ENCODE measurements at regions not wholly inside any gene's neighbourhood (a gene's known extent, or its start where the extent isn't known, plus 50 kb on each side); places are given as distances from the start of the nearest gene placed in this dataset.

DNA sequence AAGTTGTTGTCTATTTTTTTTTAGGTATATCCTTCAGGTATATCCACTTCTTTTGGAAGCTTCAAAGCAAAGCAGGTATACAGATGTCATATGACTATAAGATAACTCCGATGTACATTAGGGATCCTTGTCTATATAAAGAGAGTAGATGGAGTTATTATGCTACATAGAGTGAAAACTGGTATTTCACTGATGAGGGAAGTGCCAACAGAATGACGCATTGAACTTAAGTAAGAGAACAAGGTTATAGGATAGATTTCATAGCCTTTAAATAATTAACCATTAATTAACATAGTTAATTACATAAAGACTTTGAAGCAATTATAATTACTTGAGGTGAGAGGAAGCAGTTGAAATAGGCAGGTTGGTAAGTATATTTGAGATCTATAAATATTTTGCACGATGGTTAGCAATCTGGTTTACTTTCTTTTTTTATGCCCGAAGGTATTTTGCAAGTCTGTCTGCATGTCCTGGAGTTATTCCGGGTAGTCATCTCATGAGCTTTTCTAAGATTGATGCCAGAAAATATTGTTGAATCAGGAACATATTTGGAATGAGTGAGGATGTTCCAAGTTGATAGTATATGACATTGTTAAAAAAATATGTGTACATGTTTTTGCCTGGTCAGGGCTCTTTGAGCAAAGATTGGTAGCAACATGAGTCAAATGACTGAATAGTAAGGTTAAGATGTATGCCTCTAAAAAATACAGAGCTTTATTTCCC, 299.5 kb upstream of the KCNMB2 start:
- in situ Hi-C loops (cut with HindIII; ENCODE audit: low pct_unique_long_range_greater_than_20kb, low sequenced_read_pairs) = no loop called here
- DNase-seq (ENCODE audit: low read depth) = no peak

DNA sequence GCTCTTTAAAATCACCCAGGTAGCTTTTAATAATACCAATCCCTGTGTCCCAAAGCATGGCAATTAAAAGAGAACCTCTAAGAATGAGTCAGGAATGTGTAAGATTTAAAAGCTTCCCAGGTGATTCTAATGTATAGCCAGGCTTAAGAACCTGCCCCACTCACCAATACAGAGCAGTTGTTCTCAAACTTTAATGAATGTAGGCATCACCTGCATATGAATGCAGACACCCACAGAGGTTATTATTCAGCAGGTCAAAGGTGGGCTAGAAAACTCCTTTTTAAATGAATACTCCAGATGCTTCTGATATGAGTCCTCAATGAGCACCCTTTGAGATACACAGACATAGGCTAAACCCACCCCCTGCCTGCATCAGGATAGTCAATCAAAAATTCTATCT, 298.1 kb upstream of the KCNMB2 start:
- DNase-seq (ENCODE audit: low read depth) = no peak
- in situ Hi-C loops (cut with HindIII; ENCODE audit: low pct_unique_long_range_greater_than_20kb, low sequenced_read_pairs) = no loop called here

- in situ Hi-C loops (cut with HindIII; ENCODE audit: low pct_unique_long_range_greater_than_20kb, low sequenced_read_pairs) = no loop called here
- DNase-seq (ENCODE audit: low read depth) = no peak
Measured at GRCh38 chr3:178244733-178245709, 291.2 kb upstream of the KCNMB2 start.

GRCh38 chr3:178246004-178246403, 290.2 kb upstream of the KCNMB2 start:
- no peak for DNase-seq (ENCODE audit: low read depth)
- in situ Hi-C loops (cut with HindIII; ENCODE audit: low pct_unique_long_range_greater_than_20kb, low sequenced_read_pairs) = no loop called here

DNA sequence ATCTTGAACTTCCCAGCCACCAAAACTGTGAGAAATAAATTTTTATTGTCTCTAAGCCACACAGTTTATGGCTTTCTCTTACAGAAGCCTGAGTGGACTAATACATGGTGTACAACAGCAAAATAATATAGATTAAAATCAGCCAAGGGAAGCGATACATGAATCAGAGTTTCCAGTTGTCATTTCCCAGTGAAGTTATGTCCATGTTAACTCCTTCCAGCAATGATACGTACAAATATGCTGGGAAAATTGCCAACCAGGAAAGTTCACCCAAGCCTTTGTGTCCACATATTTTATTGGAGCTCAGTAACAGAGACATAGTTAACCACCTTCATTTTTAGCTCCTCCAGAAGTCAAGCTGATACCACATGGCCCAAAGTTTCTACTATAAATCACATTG, 280.9 kb upstream of the KCNMB2 start:
- DNase-seq (ENCODE audit: low read depth) = no peak
- in situ Hi-C loops (cut with HindIII; ENCODE audit: low pct_unique_long_range_greater_than_20kb, low sequenced_read_pairs) = no loop called here

GRCh38 chr3:178257491-178257890, 278.7 kb upstream of the KCNMB2 start:
- in situ Hi-C loops (cut with HindIII; ENCODE audit: low pct_unique_long_range_greater_than_20kb, low sequenced_read_pairs) = no loop called here

DNA sequence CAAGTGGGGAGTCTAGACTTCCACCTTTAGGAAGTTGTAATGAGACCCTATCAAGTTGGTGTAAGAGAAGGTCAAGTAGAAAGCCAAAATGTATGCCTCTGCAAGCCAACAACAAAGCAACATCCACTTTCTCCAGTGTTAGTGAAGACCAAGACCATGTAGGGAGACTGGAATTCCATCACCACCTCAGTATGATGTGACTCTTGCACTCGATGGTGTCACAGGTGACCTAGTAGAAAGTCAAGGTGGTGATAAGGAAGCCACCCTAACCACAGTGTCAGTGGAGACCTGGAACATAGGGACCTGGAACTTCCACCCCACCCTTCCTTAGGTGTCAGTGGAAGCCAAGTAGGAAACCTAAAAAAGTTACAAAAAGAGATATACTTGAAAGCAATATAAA, 278.1 kb upstream of the KCNMB2 start:
- no peak for DNase-seq (ENCODE audit: low read depth)
- in situ Hi-C loops (cut with HindIII; ENCODE audit: low pct_unique_long_range_greater_than_20kb, low sequenced_read_pairs) = no loop called here

More at GRCh38 chr3:178257491-178257890, 278.7 kb upstream of the KCNMB2 start:
- no peak for DNase-seq (ENCODE audit: low read depth)

- in situ Hi-C loops (cut with HindIII; ENCODE audit: low pct_unique_long_range_greater_than_20kb, low sequenced_read_pairs) = no loop called here
- no peak for DNase-seq (ENCODE audit: low read depth)
Measured at GRCh38 chr3:178259703-178260102, 276.5 kb upstream of the KCNMB2 start.

DNA sequence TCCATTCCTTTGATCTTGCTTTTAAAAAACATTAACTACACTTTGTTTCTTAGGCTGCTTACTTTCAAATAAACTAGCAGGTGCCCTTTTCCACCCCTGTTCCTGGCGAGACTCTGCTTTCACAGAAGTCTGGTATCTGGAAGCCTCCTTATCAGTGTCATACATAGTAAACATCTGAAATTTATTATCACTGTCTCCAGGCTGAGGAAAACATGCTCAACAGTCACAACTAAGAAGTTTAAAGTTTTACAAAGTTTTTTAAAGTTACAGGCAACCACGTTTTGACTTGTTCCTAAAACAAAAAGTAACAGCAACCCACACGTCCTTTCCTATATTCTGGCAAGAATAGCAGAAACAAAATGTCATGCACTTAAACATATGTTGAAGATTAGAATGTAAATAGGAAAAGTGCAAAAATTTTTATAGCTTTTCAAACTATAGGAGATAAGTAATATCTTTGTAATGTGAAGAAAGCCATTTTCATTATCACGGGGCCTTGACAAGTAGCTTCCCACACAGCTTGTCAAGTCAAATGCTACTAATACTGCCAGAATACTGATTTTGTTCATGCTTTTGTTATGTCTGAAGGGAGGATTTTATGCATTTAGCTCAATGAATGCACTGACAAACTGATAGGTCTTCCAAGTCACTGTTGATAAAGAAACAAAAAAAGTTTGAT, 275.2 kb upstream of the KCNMB2 start:
- DNase-seq (ENCODE audit: low read depth) = no peak
- in situ Hi-C loops (cut with HindIII; ENCODE audit: low pct_unique_long_range_greater_than_20kb, low sequenced_read_pairs) = no loop called here

DNA sequence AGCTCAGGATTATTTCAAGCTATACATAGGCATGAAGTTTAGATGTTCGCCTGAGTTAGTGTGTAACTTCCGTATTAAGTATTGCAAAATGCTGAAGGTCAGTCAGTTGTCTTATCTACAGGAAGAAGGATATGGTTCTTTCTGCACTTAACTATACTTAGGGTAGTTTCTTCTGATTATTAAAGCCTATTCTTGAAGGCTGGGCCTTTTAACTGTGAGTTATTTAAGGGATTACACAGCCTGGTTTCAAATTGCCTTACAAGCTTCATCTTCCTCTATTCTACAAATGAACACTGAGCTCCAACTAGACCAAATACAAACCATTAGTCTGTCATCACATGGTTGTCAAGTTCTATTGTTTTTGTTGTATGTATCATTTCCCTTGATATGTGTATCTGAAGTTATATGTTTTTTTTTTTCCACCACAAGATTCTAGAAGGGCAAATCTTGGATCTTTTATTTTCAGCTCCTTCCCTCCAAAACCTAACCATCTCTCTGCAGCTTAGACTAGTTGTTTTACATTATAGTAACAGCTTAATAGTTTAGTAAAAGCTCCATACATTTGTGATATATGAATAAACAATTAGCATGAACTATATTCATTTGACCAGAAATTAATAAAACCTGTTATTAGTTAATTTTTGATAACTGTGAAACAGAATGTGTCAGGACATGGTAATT, 272.9 kb upstream of the KCNMB2 start:
- in situ Hi-C loops (cut with HindIII; ENCODE audit: low pct_unique_long_range_greater_than_20kb, low sequenced_read_pairs) = no loop called here

DNA sequence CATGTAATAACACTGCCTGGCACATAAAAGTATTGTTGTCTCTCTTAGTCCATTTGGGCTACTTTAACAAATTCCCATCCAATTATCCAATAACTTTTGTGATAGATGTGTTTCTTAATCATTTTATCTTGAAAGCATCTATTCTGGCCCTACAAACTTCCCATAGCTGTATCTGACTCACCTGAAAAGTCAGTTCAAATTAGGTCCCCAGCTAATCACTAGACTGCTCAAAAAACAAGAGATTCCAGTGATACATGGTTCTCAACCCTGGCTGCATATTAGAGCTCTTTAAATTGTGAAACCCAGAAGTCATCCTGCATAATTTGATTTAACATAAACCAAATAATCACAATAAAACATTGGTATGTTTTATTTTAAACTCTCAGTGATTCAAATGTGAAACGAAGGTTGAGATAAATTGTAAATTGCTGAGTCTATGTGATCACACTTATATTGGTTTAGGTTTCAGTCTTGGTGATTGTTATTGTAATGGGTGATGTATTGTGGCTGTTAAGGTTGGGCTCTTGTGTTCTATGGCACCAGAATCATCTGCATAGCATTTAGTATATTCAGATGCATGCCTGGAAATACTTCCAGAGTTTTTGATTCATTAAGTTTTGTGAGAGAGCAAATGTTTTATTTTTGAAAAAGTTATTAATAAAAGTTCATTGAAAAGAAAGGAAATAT, 268.9 kb upstream of the KCNMB2 start:
- DNase-seq (ENCODE audit: low read depth) = no peak
- in situ Hi-C loops (cut with HindIII; ENCODE audit: low pct_unique_long_range_greater_than_20kb, low sequenced_read_pairs) = no loop called here

More for the DNA sequence above, 272.9 kb upstream of the KCNMB2 start:
- DNase-seq (ENCODE audit: low read depth) = no peak

- in situ Hi-C loops (cut with HindIII; ENCODE audit: low pct_unique_long_range_greater_than_20kb, low sequenced_read_pairs) = no loop called here
- DNase-seq (ENCODE audit: low read depth) = no peak
Measured at GRCh38 chr3:178270838-178271237, 265.4 kb upstream of the KCNMB2 start.

DNA sequence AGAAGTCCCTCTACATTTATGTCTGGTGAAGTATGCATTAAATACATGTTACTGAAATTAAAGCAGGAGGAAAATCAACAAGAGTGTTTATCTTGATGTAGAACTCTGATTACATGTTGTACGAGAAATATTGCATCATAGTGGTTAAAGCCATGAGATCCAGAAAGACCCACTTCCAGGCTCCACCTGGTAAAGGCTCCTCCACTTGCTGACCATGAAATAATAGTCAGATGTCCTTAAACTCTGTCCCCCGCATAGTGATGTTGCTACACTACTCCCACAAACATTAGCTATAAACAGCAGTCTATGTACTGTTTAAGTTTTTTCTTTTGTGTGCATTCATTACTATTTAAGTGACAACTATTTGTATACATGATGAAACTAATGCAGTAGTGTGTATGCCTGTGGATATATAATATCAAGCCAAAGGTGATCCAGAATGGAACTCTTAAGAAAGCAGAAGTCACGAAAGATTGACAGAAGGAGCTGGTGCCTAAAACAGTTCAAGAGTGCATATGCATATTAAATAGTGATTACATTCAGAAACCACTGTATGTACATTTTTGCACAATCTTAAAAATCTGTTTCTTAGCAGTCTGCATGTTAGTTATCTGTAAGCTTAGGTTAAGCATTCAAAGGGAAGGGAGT, 264.4 kb upstream of the KCNMB2 start:
- no peak for DNase-seq (ENCODE audit: low read depth)
- in situ Hi-C loops (cut with HindIII; ENCODE audit: low pct_unique_long_range_greater_than_20kb, low sequenced_read_pairs) = no loop called here

GRCh38 chr3:178272841-178273240, 263.4 kb upstream of the KCNMB2 start:
- in situ Hi-C loops (cut with HindIII; ENCODE audit: low pct_unique_long_range_greater_than_20kb, low sequenced_read_pairs) = no loop called here
- no peak for DNase-seq (ENCODE audit: low read depth)

DNA sequence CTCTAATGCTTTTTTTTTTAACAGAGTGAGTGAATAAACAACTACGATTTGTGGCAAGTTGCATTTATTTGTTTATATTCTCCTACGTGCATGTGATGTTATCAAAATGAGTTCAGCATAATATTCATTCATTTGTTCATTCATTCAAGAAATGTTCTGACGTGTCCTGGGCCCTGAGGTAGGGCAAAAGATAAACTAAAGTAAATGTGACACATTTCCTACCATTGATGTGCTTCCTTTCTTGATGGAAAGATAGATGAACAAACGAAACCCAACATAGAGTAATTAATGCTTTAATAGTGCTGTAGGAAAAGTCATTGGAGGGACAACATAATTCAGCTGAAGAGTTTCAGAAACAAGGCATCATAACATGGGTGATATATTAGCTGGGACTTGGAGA, 261.5 kb upstream of the KCNMB2 start:
- in situ Hi-C loops (cut with HindIII; ENCODE audit: low pct_unique_long_range_greater_than_20kb, low sequenced_read_pairs) = no loop called here
- no peak for DNase-seq (ENCODE audit: low read depth)

GRCh38 chr3:178275311-178275710, 260.9 kb upstream of the KCNMB2 start:
- in situ Hi-C loops (cut with HindIII; ENCODE audit: low pct_unique_long_range_greater_than_20kb, low sequenced_read_pairs) = no loop called here
- DNase-seq (ENCODE audit: low read depth) = no peak

- in situ Hi-C loops (cut with HindIII; ENCODE audit: low pct_unique_long_range_greater_than_20kb, low sequenced_read_pairs) = no loop called here
- DNase-seq (ENCODE audit: low read depth) = no peak
Measured at GRCh38 chr3:178275793-178276192, 260.4 kb upstream of the KCNMB2 start.

Measured in Caki2 (cell line).